GM18951 (cell line): ENCODE measurements at regions not wholly inside any gene's neighbourhood (a gene's known extent, or its start where the extent isn't known, plus 50 kb on each side); places are given as distances from the start of the nearest gene placed in this dataset.

Experiments used
- POLR2A ChIP-seq: IDR thresholded peaks from 4 replicates; pipeline ENCODE4 v1.6.1; 2011; ENCODE audit warnings: mild to moderate bottlenecking; ENCODE audit not compliant: insufficient read length, insufficient read depth; ENCODE audit errors: extremely low read depth
- in situ Hi-C: fragments of 300-500 bp; cut with MboI; formaldehyde crosslinking; loops from one replicate; pipeline ENCODE4 v1.12.0; 2022; ENCODE audit warnings: low sequenced_read_pairs, mixed read lengths, inconsistent platforms; ENCODE audit not compliant: unreplicated experiment

DNA sequence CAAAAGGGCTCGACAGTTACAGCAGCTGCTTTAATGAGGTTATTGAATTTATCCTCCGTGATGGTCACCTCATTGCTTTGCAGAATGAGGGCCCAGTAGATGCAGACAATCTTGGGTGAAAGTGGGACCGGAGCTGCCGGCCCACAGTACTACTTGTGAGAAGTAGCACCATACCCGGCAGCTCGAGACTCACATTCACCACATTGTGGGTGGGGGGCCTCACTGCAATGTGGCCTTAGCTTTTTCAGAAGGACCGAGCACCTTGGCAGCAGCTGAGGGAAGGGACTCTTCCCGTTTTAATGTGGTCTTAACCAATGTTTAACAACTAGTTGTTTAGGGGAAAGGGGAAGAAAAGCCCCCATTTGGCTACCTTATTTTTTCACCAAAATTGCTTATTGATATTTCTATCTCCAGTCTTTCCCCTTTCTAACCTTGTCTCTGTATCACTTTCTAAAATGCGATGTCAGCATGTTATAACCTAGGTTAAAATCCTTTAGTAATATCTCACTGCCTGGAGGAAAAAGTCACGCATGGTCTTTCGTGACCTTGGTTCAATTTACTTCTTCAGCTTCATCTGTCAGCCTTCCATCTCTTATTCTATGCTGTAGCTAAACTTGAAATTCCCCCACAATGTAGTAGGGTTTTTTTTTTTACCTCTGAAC, 87.4 kb upstream of the PHYHIPL start:
- TF ChIP-seq POLR2A = no peak
- in situ Hi-C loops = no loop called here

GRCh38 chr10:59090817-59091622, 85.4 kb upstream of the PHYHIPL start:
- no peak for TF ChIP-seq POLR2A
- in situ Hi-C loops = no loop called here

DNA sequence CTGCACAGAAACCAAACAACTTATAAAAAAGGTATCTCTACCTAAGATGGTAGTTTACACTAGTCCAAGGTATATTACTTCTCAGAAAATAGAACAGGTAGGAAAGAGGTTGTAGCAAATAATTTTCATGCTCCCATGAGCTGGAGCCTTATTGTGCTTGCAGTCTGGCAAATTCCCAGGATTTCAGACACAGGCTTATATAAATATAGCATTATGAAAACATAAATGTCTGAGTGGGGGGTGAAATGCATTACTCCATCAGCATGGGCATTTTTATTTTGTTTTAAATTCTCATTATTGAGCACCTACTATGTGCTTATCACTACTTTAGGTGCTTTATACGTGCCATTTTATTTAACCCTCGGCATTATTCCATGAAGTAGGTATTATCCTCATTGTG, 83.0 kb upstream of the PHYHIPL start:
- in situ Hi-C loops = no loop called here

GRCh38 chr10:59096631-59097030, 79.8 kb upstream of the PHYHIPL start:
- in situ Hi-C loops = no loop called here

More for the DNA sequence above, 83.0 kb upstream of the PHYHIPL start:
- TF ChIP-seq POLR2A = no peak

GRCh38 chr10:59098387-59098786, 78.1 kb upstream of the PHYHIPL start:
- in situ Hi-C loops = no loop called here
- no peak for TF ChIP-seq POLR2A

More at GRCh38 chr10:59096631-59097030, 79.8 kb upstream of the PHYHIPL start:
- TF ChIP-seq POLR2A = no peak

DNA sequence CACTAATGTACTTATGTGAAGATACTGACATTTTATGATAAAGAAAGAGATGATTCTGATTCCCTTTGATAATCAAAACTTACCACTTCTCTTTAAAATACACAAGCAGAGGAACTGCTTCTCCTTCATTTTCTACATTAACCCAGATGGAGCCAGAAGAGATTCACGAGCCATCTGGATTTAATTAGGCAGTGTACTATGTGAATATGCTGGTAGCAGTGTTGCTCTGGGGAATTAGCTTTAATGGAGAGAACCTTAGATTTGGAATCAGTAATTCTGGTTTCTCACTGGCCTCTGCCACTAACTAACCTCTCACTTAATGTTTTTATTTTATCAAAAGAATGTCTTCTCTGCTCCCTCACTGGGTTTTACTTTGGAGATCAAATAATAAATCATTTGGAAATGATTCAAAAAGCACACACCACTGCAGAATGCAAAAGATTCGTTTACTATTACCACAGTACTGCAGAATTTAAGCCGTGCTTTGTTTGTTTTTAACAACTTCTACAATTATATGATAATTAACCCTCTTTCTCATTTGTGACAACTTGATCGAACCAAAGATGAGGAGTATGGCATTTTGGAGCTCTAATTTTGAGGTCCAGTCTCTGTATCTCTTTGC, 77.5 kb upstream of the PHYHIPL start:
- no peak for TF ChIP-seq POLR2A
- in situ Hi-C loops = no loop called here

DNA sequence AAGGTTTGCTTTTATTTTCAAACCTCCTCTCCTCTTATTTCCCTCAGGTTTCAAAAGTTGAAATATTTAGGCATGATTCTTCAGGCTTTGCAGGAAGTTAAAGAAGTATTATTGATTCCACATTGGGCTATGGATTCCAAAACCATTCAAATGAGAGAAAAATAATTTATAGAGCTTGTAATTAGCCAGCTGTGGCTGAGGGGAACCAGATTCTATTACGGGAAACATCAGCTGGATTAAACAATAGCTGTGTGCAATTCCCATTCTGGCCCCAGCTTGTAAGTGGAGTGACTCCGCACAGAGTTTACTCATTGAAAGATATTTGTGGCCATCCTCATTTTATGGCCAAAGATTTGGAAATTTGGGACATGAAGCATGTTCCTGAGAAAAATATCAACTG, 77.0 kb upstream of the PHYHIPL start:
- TF ChIP-seq POLR2A = no peak
- in situ Hi-C loops = no loop called here

DNA sequence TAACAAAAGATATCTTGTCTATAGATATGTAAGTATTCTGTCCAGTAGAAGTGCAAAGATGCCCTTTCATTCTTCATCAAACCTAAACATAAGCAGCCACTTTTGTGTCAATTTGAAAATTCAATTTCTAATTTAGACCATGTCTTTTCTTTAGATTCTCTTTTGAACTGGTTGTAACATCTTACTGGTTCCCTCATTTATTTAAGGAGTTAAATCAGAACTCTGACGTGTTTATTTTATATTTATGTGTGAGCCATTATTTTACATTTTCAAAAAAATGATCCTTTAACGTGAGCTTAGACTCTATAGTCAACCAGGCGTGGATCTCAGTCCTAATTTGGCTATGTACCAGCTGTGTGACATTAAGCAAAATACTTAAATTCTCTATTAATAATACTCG, 74.0 kb upstream of the PHYHIPL start:
- in situ Hi-C loops = no loop called here
- no peak for TF ChIP-seq POLR2A

- in situ Hi-C loops = no loop called here
- TF ChIP-seq POLR2A = no peak
These were observed 72.3 kb upstream of the PHYHIPL start for GRCh38 chr10:59104186-59104585.

DNA sequence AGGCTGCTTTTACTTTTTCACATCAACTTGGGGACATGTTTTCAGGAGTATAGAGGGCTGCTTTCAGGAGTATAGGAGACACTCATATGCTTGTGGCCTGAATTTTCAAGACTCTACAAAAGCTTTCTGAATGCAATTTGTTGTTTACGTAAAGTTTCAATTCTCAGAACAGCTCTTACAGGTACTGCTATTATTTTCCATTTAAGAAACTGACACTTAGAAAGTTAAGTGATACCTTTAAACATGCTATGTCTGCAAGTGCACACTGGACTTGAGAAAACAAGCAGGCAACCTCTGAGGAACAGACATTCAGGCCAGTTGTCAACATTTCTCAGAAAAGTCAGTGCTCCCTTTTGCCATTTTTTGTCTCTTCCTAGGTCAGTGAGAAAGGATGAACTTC, 70.0 kb upstream of the PHYHIPL start:
- in situ Hi-C loops = no loop called here
- TF ChIP-seq POLR2A = no peak

- in situ Hi-C loops = no loop called here
These were observed 69.3 kb upstream of the PHYHIPL start for GRCh38 chr10:59107147-59107546.

GRCh38 chr10:59108296-59108870, 68.1 kb upstream of the PHYHIPL start:
- in situ Hi-C loops = no loop called here
- TF ChIP-seq POLR2A = no peak

More at GRCh38 chr10:59107147-59107546, 69.3 kb upstream of the PHYHIPL start:
- TF ChIP-seq POLR2A = no peak

GRCh38 chr10:59108886-59109288, 67.6 kb upstream of the PHYHIPL start:
- in situ Hi-C loops = no loop called here
- TF ChIP-seq POLR2A = no peak

- in situ Hi-C loops = no loop called here
- no peak for TF ChIP-seq POLR2A
These were observed 66.6 kb upstream of the PHYHIPL start for GRCh38 chr10:59109826-59110225.

DNA sequence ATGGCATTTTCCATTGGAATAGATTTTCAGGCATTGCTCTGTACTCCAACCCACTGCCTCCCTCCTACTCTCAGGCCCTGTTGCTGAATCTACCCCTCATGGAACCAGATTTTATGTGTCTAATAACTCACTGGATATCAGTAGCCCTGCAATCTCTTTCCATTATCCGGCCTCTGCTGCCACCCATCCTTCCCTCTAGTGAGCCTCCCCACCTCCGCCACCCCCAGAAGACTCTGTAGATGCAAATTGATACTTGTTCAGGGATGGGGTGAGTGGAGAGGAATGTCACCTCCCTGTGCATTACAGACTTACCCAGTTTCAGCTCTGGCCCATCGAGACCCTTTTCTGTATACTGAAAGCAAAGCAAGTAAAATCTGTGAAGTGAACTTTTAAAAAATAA, 52.3 kb upstream of the PHYHIPL start:
- in situ Hi-C loops = no loop called here
- no peak for TF ChIP-seq POLR2A
